IPS-18a (cell line): ENCODE measurements at regions not wholly inside any gene's neighbourhood (a gene's known extent, or its start where the extent isn't known, plus 50 kb on each side); places are given as distances from the start of the nearest gene placed in this dataset.
"Not testable (repeated sequence)": the region's sequence is repeated elsewhere in the genome, so short reads cannot be mapped to it uniquely, and the experiment has no call there.

ENCODE experiments used
- H3K27ac ChIP-seq: one replicate; pipeline ENCODE4 v1.5.1; 2013; ENCODE audit warnings: low read length
- H3K27me3 ChIP-seq: one replicate; pipeline ENCODE4 v1.6.1; 2013; ENCODE audit warnings: mild to moderate bottlenecking, low read length; ENCODE audit not compliant: control insufficient read depth, insufficient read depth
- H3K36me3 ChIP-seq: one replicate; pipeline ENCODE4 v1.6.1; 2013; ENCODE audit warnings: low read depth, low read length; ENCODE audit not compliant: control insufficient read depth
- H3K4me1 ChIP-seq: one replicate; pipeline ENCODE4 v1.6.1; 2013; ENCODE audit warnings: low read depth, low read length; ENCODE audit not compliant: control insufficient read depth
- H3K4me3 ChIP-seq: one replicate; pipeline ENCODE4 v1.5.1; 2013; ENCODE audit warnings: low read length
- H3K9ac ChIP-seq: one replicate; pipeline ENCODE4 v1.6.1; 2013; ENCODE audit warnings: mild to moderate bottlenecking, low read length, moderate library complexity
- H3K9me3 ChIP-seq: one replicate; pipeline ENCODE4 v1.6.1; 2013; ENCODE audit warnings: low read depth, low read length; ENCODE audit not compliant: control insufficient read depth

- Histone ChIP-seq H3K4me3 (no peak overlapping the region), H3K4me1 (no peaks in the 10 kb centered on the region), H3K9ac (no peak overlapping the region), H3K9me3 (no peaks in the 10 kb centered on the region), H3K27ac (no peak overlapping the region), H3K27me3 (no peaks in the 10 kb centered on the region), H3K36me3 (no peaks in the 10 kb centered on the region)
These were observed 130.4 kb downstream of the KCNE4 start for GRCh38 chr2:223182356-223182755.

DNA sequence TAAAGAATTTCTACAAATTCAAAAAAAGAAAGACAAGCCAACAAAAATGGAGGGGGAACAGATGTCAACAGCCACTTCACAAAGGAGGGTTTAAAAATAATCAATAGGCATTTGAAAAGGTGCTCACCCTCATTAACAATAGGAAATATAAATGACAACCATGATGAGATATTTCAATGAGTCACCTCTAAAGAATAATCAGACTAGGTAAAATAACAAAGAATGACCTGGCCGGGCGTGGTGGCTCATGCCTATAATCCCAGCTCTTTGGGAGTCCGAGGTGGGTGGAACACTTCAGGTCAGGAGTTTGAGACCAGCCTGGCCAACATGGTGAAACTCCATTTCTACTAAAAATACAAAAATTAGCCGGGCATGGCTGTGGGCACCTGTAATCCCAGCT lies 133.6 kb downstream of the KCNE4 start:
- H3K9ac ChIP-seq, result no peak overlapping the region
- no peaks in the 10 kb centered on the region for H3K36me3 ChIP-seq
- no peak overlapping the region for H3K27ac ChIP-seq
- no peaks in the 10 kb centered on the region for H3K9me3 ChIP-seq
- H3K4me1 ChIP-seq, result no peaks in the 10 kb centered on the region
- H3K27me3 ChIP-seq, result no peaks in the 10 kb centered on the region
- no peak overlapping the region for H3K4me3 ChIP-seq

- Histone ChIP-seq H3K9me3 (no peaks in the 10 kb centered on the region), H3K4me1 (peaks cover 4% of the 10 kb centered on the region), H3K9ac (no peak overlapping the region), H3K27ac (no peak overlapping the region), H3K36me3 (no peaks in the 10 kb centered on the region), H3K4me3 (no peak overlapping the region), H3K27me3 (no peaks in the 10 kb centered on the region)
These were observed 135.3 kb downstream of the KCNE4 start for GRCh38 chr2:223187256-223187655.

DNA sequence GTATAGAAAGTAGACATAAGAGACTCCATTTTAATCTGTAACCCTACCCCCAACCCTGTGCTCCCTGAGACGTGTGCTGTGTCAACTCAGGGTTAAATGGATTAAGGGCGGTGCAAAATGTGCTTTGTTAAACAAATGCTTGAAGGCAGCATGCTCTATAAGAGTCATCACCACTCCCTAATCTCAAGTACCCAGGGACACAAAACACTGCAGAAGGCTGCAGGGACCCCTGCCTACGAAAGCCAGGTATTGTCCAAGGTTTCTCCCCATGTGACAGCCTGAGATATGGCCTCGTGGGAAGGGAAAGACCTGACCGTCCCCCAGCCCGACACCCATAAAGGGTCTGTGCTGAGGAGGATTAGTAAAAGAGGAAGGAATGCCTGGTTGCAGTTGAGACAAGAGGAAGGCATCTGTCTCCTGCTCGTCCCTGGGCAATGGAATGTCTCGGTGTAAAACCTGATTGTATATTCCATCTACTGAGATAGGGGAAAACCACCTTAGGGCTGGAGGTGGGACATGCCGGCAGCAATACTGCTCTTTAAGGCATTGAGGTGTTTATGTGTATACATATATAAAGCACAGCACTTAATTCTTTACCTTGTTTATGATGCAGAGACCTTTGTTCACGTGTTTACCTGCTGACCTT lies 138.7 kb downstream of the KCNE4 start:
- not testable (repeated sequence) for H3K9me3 ChIP-seq, H3K9ac ChIP-seq, H3K4me1 ChIP-seq, H3K27ac ChIP-seq, H3K4me3 ChIP-seq, H3K27me3 ChIP-seq, H3K36me3 ChIP-seq

GRCh38 chr2:223196331-223196730 lies 144.3 kb downstream of the KCNE4 start:
- Histone ChIP-seq H3K36me3 (no peaks in the 10 kb centered on the region), H3K9me3 (no peaks in the 10 kb centered on the region), H3K4me3 (no peak overlapping the region), H3K9ac (no peak overlapping the region), H3K4me1 (no peaks in the 10 kb centered on the region), H3K27me3 (no peaks in the 10 kb centered on the region), H3K27ac (no peak overlapping the region)

DNA sequence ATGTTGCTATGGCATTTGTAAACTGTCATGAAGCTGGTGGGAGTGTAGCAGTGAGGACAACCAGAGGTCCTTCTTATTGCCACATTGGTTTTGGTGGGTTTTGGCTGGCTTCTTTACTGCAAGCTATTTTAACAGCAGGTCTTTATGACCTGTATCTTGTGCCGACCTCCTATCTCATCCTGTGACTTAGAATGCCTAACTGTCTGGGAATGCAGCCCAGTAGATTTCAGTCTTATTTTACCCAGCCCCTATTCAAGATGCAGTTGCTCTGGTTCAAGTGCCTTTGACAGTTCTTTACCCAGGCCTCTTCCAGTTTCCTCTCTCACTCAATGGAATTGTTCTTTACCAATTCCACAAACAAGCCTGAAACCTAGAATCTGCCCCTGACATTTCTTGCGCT lies 145.1 kb downstream of the KCNE4 start:
- no peaks in the 10 kb centered on the region for H3K9me3 ChIP-seq
- H3K36me3 ChIP-seq, result no peaks in the 10 kb centered on the region
- no peak overlapping the region for H3K4me3 ChIP-seq
- no peak overlapping the region for H3K27ac ChIP-seq
- no peaks in the 10 kb centered on the region for H3K4me1 ChIP-seq
- no peaks in the 10 kb centered on the region for H3K27me3 ChIP-seq
- no peak overlapping the region for H3K9ac ChIP-seq

DNA sequence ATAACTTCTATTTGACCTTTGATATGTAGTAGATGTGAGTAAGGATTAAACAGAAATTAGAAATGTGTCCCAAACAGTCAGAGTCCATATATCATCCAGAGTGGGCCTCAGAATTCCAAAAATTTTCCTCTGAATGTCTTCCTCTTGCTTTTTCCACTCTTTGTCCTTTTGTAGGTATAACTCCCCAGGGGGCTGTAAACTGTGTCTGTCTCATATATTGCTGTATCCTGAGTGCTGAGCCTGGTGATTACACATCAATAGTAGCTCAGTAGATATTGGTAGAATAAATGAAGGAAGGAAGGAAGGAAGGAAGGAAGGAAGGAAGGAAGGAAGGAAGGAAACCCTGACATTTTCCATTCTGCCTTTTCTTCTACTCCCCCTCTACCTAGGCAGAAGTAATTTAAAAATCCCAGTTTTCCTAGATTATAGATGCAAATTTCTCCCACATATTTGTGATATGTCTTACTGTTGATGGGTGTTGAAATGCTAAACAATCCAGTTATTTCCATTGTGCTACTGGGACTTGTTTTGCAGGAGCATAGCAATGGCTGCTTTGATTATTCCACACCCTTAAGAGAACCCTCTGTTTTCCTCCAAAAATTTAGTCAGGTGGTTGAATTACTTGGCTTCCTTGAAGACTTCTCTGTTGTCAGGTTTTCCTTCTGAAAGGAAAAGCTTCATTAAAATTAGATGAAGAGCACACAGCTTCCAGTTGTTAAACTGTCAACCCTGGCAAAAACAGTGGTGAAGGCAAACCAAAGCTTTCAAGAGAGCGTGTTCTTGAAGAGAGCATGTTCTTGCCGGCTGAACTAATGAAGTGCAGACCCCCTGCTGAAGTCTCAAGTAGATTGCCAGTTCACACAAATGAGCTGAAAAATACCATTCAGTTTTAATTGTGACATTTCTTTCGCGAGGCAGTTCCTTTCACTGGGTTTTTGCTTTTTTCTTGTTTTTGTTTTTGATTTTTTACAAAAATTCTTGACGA lies 147.8 kb downstream of the KCNE4 start:
- Histone ChIP-seq H3K4me1 (peaks cover 5% of the 10 kb centered on the region), H3K4me3 (no peak overlapping the region), H3K27ac (no peak overlapping the region), H3K9me3 (no peaks in the 10 kb centered on the region), H3K36me3 (no peaks in the 10 kb centered on the region), H3K9ac (no peak overlapping the region), H3K27me3 (no peaks in the 10 kb centered on the region)

GRCh38 chr2:223203971-223204929 lies 152.3 kb downstream of the KCNE4 start:
- Histone ChIP-seq H3K4me3 (no peak overlapping the region), H3K36me3 (no peaks in the 10 kb centered on the region), H3K9me3 (no peaks in the 10 kb centered on the region), H3K9ac (no peak overlapping the region), H3K4me1 (peaks cover 5% of the 10 kb centered on the region), H3K27me3 (no peaks in the 10 kb centered on the region), H3K27ac (no peak overlapping the region)

- no peaks in the 10 kb centered on the region for H3K36me3 ChIP-seq
- no peak overlapping the region for H3K27ac ChIP-seq
- peaks cover 3% of the 10 kb centered on the region for H3K4me1 ChIP-seq
- H3K9ac ChIP-seq, result no peak overlapping the region
- peaks cover 4% of the 10 kb centered on the region for H3K9me3 ChIP-seq
- H3K4me3 ChIP-seq, result no peak overlapping the region
- H3K27me3 ChIP-seq, result no peaks in the 10 kb centered on the region
These were observed 158.5 kb downstream of the KCNE4 start for GRCh38 chr2:223210489-223210888.

GRCh38 chr2:223214394-223215253 lies 162.6 kb downstream of the KCNE4 start:
- Histone ChIP-seq H3K27me3 (no peaks in the 10 kb centered on the region), H3K9me3 (peaks cover 4% of the 10 kb centered on the region), H3K4me1 (peaks cover 4% of the 10 kb centered on the region), H3K27ac (no peak overlapping the region), H3K9ac (no peak overlapping the region), H3K36me3 (no peaks in the 10 kb centered on the region), H3K4me3 (no peak overlapping the region)

- Histone ChIP-seq H3K4me1 (peaks cover 4% of the 10 kb centered on the region), H3K9me3 (peaks cover 4% of the 10 kb centered on the region), H3K27me3 (no peaks in the 10 kb centered on the region), H3K4me3 (no peak overlapping the region), H3K27ac (no peak overlapping the region), H3K9ac (no peak overlapping the region), H3K36me3 (no peaks in the 10 kb centered on the region)
These were observed 163.2 kb downstream of the KCNE4 start for GRCh38 chr2:223215254-223215516.
